WTC11 (cell line): ENCODE measurements at regions not wholly inside any gene's neighbourhood (a gene's known extent, or its start where the extent isn't known, plus 50 kb on each side); places are given as distances from the start of the nearest gene placed in this dataset.

Experiments used
- ATAC-seq: fragments of 200-7000 bp; cut with Tn5 transposase; 2 replicates; pipeline ENCODE4 v1.10.0; 2021; ENCODE audit warnings: mild to moderate bottlenecking, moderate library complexity
- CTCF ChIA-PET: fragments of 300-600 bp; sonication (Branson Sonifier 250); formaldehyde crosslinking; loops from one replicate; lab custom pipeline; 2021; ENCODE audit warnings: antibody characterized with exemption; lab: Charles Lee
- POLR2A ChIA-PET: fragments of 350-600 bp; sonication (Branson Sonifier 250); formaldehyde crosslinking; loops from one replicate; lab custom pipeline; 2021; ENCODE audit warnings: antibody characterized with exemption; lab: Charles Lee
- DNase-seq: peaks from one replicate; pipeline ENCODE4 v3.0.0; 2021; ENCODE audit warnings: low spot score
- H3K27ac Mint-ChIP-seq: 2 replicates; pipeline ENCODE4 v1.8.0; 2021; ENCODE audit warnings: mixed read lengths
- H3K27me3 Mint-ChIP-seq: 2 replicates; pipeline ENCODE4 v1.8.0; 2021; ENCODE audit warnings: low read depth, mild to moderate bottlenecking, moderate library complexity, mixed read lengths
- H3K36me3 Mint-ChIP-seq: 2 replicates; pipeline ENCODE4 v1.8.0; 2021; ENCODE audit warnings: mixed read lengths
- H3K4me1 Mint-ChIP-seq: 2 replicates; pipeline ENCODE4 v1.8.0; 2022; ENCODE audit warnings: mixed read lengths
- H3K4me3 Mint-ChIP-seq: 2 replicates; pipeline ENCODE4 v1.8.0; 2021; ENCODE audit warnings: mild to moderate bottlenecking, moderate library complexity, mixed read lengths
- H3K9me3 Mint-ChIP-seq: 2 replicates; pipeline ENCODE4 v1.8.0; 2021; ENCODE audit warnings: mixed read lengths
- ARID4B ChIP-seq: sonication (generic); formaldehyde crosslinking; IDR thresholded peaks from 2 replicates; pipeline ENCODE4 v1.8.0; 2023; ENCODE audit warnings: missing genetic modification reagents, mild to moderate bottlenecking, borderline replicate concordance
- CREB1 ChIP-seq: sonication (generic); formaldehyde crosslinking; IDR thresholded peaks from 2 replicates; pipeline ENCODE4 v1.8.0; 2023; ENCODE audit warnings: mild to moderate bottlenecking, missing genetic modification reagents
- E2F1 ChIP-seq: sonication (generic); formaldehyde crosslinking; IDR thresholded peaks from 2 replicates; pipeline ENCODE4 v1.8.0; 2022; ENCODE audit warnings: mild to moderate bottlenecking, missing genetic modification reagents
- JAZF1 ChIP-seq: fragments of 250-450 bp; sonication (Bioruptor Pico); IDR thresholded peaks from 2 replicates; pipeline ENCODE4 v1.9.0; 2021; ENCODE audit warnings: moderate library complexity, mild to moderate bottlenecking, inconsistent platforms
- KAT7 ChIP-seq: sonication (generic); formaldehyde crosslinking; IDR thresholded peaks from 2 replicates; pipeline ENCODE4 v1.8.1; 2023; ENCODE audit warnings: missing genetic modification reagents, mild to moderate bottlenecking, borderline replicate concordance
- SOX15 ChIP-seq: fragments of 250-450 bp; sonication (Bioruptor Pico); IDR thresholded peaks from 2 replicates; pipeline ENCODE4 v1.9.0; 2021; ENCODE audit warnings: mild to moderate bottlenecking
- USF2 ChIP-seq: sonication (generic); formaldehyde crosslinking; IDR thresholded peaks from 2 replicates; pipeline ENCODE4 v1.8.1; 2023; ENCODE audit warnings: mild to moderate bottlenecking, missing genetic modification reagents, moderate library complexity
- ZBTB21 ChIP-seq: sonication (generic); formaldehyde crosslinking; IDR thresholded peaks from 2 replicates; pipeline ENCODE4 v1.8.1; 2023; ENCODE audit warnings: mild to moderate bottlenecking, missing genetic modification reagents, borderline replicate concordance
- ZNF219 ChIP-seq: sonication (generic); formaldehyde crosslinking; IDR thresholded peaks from 2 replicates; pipeline ENCODE4 v1.8.0; 2023; ENCODE audit warnings: missing genetic modification reagents, mild to moderate bottlenecking, borderline replicate concordance
- ZNF317 ChIP-seq: sonication (generic); formaldehyde crosslinking; IDR thresholded peaks from 2 replicates; pipeline ENCODE4 v1.8.1; 2023; ENCODE audit warnings: low read depth, mild to moderate bottlenecking, moderate library complexity, missing genetic modification reagents, borderline replicate concordance
- ZNF396 ChIP-seq: fragments of 250-450 bp; sonication (Bioruptor Pico); IDR thresholded peaks from 2 replicates; pipeline ENCODE4 v1.8.0; 2021; ENCODE audit warnings: mild to moderate bottlenecking, moderate library complexity, borderline replicate concordance
- ZNF416 ChIP-seq: fragments of 250-450 bp; sonication (Bioruptor Pico); IDR thresholded peaks from 2 replicates; pipeline ENCODE4 v1.9.0; 2021; ENCODE audit warnings: mild to moderate bottlenecking, inconsistent platforms
- ZNF671 ChIP-seq: fragments of 250-450 bp; sonication (Bioruptor Pico); IDR thresholded peaks from 2 replicates; pipeline ENCODE4 v1.8.0; 2021; ENCODE audit warnings: mild to moderate bottlenecking
- TF ChIP-seq, protein P1 (sequence below): sonication (generic); formaldehyde crosslinking; IDR thresholded peaks from 2 replicates; pipeline ENCODE4 v1.8.1; 2022; ENCODE audit warnings: mild to moderate bottlenecking, moderate library complexity, missing genetic modification reagents
- TF ChIP-seq, protein P2 (sequence below): fragments of 250-450 bp; sonication (Bioruptor Pico); IDR thresholded peaks from 2 replicates; pipeline ENCODE4 v1.9.0; 2021; ENCODE audit warnings: mild to moderate bottlenecking, borderline replicate concordance
- TF ChIP-seq, protein P3 (sequence below): sonication (generic); formaldehyde crosslinking; conservative IDR thresholded peaks from 2 replicates; pipeline ENCODE4 v1.8.1; 2023; ENCODE audit warnings: mild to moderate bottlenecking, low read depth, missing genetic modification reagents, moderate library complexity
- TF ChIP-seq, protein P4 (sequence below): fragments of 250-450 bp; sonication (Bioruptor Pico); IDR thresholded peaks from 2 replicates; pipeline ENCODE4 v1.9.0; 2021; ENCODE audit warnings: mild to moderate bottlenecking

DNA sequence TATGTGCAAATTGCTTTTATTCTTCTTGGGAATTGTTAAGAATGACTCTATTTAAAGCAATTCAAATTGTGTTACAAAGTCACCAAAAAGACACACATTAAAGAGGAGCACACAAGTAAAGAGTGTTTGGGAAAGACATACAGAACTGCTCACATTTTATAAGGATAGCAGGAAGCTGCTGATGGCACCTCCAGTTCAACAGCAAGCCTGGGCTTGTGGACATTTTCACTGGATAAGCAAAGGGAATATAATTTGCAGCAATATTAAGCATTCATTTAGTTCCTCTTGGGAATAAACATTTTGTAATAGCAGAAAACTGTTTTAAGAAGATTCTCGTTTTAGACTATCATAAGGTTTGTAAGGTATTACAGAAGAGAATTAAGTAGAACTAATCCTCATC, 1271.9 kb downstream of the ZPLD1 start:
- ATAC-seq (no peak), DNase-seq (no peak)
- no peaks in the 10 kb centered on the region for H3K4me1 Mint-ChIP-seq
- no peaks in the 10 kb centered on the region for H3K9me3 Mint-ChIP-seq
- CTCF ChIA-PET, result no interaction called here
- no peak overlapping the region for H3K27ac Mint-ChIP-seq
- H3K27me3 Mint-ChIP-seq, result no peaks in the 10 kb centered on the region
- H3K4me3 Mint-ChIP-seq, result no peak overlapping the region
- no peaks in the 10 kb centered on the region for H3K36me3 Mint-ChIP-seq
- no peak for TF ChIP-seq ZNF396 (CRISPR knock-in tag)
- TF ChIP-seq KAT7 (CRISPR knock-in tag), result no peak
- TF ChIP-seq, protein P1, sequence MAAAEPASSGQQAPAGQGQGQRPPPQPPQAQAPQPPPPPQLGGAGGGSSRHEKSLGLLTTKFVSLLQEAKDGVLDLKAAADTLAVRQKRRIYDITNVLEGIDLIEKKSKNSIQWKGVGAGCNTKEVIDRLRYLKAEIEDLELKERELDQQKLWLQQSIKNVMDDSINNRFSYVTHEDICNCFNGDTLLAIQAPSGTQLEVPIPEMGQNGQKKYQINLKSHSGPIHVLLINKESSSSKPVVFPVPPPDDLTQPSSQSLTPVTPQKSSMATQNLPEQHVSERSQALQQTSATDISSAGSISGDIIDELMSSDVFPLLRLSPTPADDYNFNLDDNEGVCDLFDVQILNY, result no peak
- TF ChIP-seq, protein P2, sequence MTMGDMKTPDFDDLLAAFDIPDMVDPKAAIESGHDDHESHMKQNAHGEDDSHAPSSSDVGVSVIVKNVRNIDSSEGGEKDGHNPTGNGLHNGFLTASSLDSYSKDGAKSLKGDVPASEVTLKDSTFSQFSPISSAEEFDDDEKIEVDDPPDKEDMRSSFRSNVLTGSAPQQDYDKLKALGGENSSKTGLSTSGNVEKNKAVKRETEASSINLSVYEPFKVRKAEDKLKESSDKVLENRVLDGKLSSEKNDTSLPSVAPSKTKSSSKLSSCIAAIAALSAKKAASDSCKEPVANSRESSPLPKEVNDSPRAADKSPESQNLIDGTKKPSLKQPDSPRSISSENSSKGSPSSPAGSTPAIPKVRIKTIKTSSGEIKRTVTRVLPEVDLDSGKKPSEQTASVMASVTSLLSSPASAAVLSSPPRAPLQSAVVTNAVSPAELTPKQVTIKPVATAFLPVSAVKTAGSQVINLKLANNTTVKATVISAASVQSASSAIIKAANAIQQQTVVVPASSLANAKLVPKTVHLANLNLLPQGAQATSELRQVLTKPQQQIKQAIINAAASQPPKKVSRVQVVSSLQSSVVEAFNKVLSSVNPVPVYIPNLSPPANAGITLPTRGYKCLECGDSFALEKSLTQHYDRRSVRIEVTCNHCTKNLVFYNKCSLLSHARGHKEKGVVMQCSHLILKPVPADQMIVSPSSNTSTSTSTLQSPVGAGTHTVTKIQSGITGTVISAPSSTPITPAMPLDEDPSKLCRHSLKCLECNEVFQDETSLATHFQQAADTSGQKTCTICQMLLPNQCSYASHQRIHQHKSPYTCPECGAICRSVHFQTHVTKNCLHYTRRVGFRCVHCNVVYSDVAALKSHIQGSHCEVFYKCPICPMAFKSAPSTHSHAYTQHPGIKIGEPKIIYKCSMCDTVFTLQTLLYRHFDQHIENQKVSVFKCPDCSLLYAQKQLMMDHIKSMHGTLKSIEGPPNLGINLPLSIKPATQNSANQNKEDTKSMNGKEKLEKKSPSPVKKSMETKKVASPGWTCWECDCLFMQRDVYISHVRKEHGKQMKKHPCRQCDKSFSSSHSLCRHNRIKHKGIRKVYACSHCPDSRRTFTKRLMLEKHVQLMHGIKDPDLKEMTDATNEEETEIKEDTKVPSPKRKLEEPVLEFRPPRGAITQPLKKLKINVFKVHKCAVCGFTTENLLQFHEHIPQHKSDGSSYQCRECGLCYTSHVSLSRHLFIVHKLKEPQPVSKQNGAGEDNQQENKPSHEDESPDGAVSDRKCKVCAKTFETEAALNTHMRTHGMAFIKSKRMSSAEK (CRISPR knock-in tag), result no peak
- TF ChIP-seq ZNF671 (CRISPR knock-in tag), result no peak
- no peak for TF ChIP-seq ZNF219 (CRISPR knock-in tag)
- TF ChIP-seq, all 79 proteins: peak for 0
- POLR2A ChIA-PET, result no interaction called here

DNA sequence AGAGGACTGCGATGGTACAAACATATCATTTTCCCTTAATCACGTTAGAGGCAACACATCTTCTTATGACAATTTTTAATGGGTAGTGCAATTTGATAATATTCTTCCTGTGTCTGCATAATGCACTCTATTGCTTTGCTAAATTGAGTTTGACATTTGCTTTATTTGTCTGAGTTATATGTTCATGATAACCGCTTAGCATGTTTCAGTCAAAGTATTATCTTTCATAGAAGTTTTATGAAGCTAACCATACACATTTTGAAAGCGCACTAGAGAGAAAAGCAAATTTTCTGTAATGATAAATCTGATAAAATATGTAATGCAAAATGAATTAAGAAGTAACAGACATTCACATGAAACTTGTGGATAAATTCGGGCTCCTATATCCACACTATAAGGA, 1276.9 kb downstream of the ZPLD1 start:
- CTCF ChIA-PET, result no interaction called here

More for the DNA sequence above, 1276.9 kb downstream of the ZPLD1 start:
- Mint-ChIP-seq H3K27ac (no peak overlapping the region), H3K9me3 (no peaks in the 10 kb centered on the region), H3K4me3 (no peak overlapping the region), H3K27me3 (no peaks in the 10 kb centered on the region; the same call in 1 of the 2 replicates), H3K4me1 (no peaks in the 10 kb centered on the region), H3K36me3 (no peaks in the 10 kb centered on the region)
- TF ChIP-seq USF2 (CRISPR knock-in tag) (no peak), ZBTB21 (CRISPR knock-in tag) (no peak), ZNF416 (CRISPR knock-in tag) (no peak), JAZF1 (CRISPR knock-in tag) (no peak), ZNF317 (CRISPR knock-in tag) (no peak), CREB1 (CRISPR knock-in tag) (no peak), E2F1 (no peak), ARID4B (no peak), SOX15 (CRISPR knock-in tag) (no peak)
- TF ChIP-seq, protein P3, sequence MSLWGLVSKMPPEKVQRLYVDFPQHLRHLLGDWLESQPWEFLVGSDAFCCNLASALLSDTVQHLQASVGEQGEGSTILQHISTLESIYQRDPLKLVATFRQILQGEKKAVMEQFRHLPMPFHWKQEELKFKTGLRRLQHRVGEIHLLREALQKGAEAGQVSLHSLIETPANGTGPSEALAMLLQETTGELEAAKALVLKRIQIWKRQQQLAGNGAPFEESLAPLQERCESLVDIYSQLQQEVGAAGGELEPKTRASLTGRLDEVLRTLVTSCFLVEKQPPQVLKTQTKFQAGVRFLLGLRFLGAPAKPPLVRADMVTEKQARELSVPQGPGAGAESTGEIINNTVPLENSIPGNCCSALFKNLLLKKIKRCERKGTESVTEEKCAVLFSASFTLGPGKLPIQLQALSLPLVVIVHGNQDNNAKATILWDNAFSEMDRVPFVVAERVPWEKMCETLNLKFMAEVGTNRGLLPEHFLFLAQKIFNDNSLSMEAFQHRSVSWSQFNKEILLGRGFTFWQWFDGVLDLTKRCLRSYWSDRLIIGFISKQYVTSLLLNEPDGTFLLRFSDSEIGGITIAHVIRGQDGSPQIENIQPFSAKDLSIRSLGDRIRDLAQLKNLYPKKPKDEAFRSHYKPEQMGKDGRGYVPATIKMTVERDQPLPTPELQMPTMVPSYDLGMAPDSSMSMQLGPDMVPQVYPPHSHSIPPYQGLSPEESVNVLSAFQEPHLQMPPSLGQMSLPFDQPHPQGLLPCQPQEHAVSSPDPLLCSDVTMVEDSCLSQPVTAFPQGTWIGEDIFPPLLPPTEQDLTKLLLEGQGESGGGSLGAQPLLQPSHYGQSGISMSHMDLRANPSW (CRISPR knock-in tag), result no peak
- TF ChIP-seq, protein P4, sequence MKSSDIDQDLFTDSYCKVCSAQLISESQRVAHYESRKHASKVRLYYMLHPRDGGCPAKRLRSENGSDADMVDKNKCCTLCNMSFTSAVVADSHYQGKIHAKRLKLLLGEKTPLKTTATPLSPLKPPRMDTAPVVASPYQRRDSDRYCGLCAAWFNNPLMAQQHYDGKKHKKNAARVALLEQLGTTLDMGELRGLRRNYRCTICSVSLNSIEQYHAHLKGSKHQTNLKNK (CRISPR knock-in tag), result no peak
- POLR2A ChIA-PET, result no interaction called here
- DNase-seq (no peak), ATAC-seq (no peak)
